Right lung (tissue), 2 donors: ENCODE measurements at regions not wholly inside any gene's neighbourhood (a gene's known extent, or its start where the extent isn't known, plus 50 kb on each side); places are given as distances from the start of the nearest gene placed in this dataset.

Experiments used
- DNase-seq, 2 donors: peaks; one replicate each; pipeline ENCODE4 v3.0.0-alpha.2; 2013

DNA sequence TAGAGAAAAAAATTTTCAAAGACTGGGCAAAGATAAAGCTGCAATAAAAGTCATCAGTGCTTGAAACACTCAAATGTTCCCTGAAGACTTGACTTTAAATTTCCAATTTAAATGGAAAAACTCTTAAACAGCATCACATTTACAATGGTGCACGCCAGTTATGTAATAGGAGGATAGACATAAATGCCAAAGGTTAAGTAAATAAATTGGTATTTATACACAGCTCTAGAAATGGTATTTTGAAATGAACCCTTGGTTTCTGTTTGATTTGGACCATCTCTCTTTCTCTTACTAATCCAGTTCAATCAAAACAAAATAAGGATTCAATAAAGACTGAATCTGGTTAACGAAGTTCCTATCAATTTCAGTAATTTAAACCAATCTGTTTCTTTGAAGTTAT is 272.6 kb downstream of the GPM6A start:
- DNase-seq, result no peak

- no peak for DNase-seq
These were observed 271.9 kb downstream of the GPM6A start for GRCh38 chr4:175540151-175540550.

- DNase-seq, result no peak
These were observed 271.3 kb downstream of the GPM6A start for GRCh38 chr4:175540732-175541131.

DNA sequence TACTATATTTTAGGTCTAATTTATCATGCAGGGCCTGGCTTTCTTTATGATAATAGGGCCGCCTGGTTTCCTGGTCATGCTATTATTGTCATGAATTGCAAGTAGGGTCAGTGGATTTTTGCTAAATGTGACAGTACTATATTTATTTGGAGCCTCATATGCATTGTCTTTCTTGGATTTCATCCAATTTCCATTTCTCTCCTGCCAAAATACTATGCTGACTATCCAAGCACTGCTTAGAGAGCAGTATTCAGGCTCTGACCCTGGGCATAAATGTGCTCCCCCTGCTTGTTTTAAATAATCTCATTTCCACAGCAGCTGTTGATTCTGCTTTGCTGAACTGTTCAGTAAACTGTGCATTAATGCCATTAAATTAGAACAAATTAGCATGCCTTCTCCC is 269.3 kb downstream of the GPM6A start:
- DNase-seq, result peak in 1 of 2 donors; percentile 28

DNA sequence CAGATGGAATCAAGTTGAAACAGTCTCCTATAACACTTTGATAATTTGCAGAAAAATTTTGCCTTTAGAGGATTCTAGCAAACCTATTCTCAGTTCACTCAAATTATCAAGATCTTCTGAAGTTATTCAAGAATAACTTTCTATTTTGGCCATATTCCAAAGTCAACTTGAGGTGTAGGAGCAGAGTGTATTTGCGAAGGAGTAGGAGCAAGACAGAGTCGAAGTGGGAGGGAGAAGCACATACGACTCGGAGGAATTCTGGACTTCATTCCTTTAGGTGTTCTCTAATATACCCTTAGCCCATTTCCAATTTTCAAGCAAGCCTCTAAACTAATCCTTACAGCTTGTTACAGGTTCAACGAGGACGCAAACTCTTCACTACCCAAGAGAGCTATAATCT is 252.9 kb downstream of the GPM6A start:
- DNase-seq, result peak in 1 of 2 donors; percentile 12

DNA sequence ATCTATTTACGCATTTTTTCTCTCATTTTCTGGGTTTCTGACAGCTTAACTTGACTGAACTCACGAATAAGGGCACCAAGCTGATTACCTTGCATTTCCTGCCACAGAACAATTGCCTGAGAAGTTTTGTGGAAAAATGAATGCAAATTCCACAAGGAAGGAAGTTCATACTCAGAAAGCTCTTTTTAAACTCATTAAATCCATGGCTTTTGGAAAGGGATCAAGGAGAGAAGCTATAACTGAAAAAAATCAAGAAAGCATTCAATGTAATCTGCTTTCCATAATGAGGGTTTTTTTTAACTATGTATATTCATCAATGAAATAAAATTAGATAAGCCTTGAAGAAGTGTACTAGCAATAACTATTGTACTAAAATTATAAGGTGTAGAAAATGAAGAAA is 252.5 kb downstream of the GPM6A start:
- DNase-seq, result no peak

- peak; percentile 37 to 46 for DNase-seq
These were observed 251.5 kb downstream of the GPM6A start for GRCh38 chr4:175560604-175561003.

- DNase-seq, result no peak
These were observed 250.4 kb downstream of the GPM6A start for GRCh38 chr4:175561696-175562095.

DNA sequence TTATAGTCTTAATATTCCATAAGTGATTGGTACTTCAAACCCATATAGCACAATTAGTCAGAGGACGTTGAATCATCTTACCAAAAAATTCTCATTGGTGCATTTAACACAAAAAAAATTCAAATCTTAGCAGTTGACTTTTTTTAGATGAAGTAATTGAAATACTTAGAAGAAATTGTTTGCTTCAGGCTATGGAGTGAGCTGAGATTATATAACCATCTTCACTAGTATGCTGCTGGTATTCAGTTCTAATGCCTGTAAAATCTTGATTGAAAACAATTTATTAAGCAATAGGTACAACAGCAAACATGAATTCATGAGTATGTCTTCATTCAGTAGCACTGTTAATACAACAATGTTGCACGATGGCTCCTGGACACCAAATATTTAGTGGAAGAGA is 250.0 kb downstream of the GPM6A start:
- DNase-seq, result no peak

- DNase-seq, result no peak
These were observed 249.5 kb downstream of the GPM6A start for GRCh38 chr4:175562542-175562941.
